GM23248 (cell line): ENCODE measurements at regions not wholly inside any gene's neighbourhood (a gene's known extent, or its start where the extent isn't known, plus 50 kb on each side); places are given as distances from the start of the nearest gene placed in this dataset.

ENCODE experiments used
- EZH2 ChIP-seq: fragments of 200-600 bp; sonication (generic); IDR thresholded peaks from 2 replicates; pipeline ENCODE4 v1.6.1; 2018; ENCODE audit warnings: antibody characterized with exemption, mild to moderate bottlenecking; ENCODE audit not compliant: insufficient read depth, poor library complexity, severe bottlenecking
- EZH2phosphoT487 ChIP-seq: fragments of 200-600 bp; sonication (generic); IDR thresholded peaks from 2 replicates; pipeline ENCODE4 v1.6.1; 2018; ENCODE audit warnings: antibody characterized with exemption, moderate library complexity, mild to moderate bottlenecking, low read depth; ENCODE audit not compliant: insufficient read depth

- TF ChIP-seq EZH2 (no peak), EZH2phosphoT487 (no peak)
Measured at GRCh38 chr6:105616521-105616920, 213.6 kb upstream of the PREP start.
